ENCODE measurements at regions not wholly inside any gene's neighbourhood (a gene's known extent, or its start where the extent isn't known, plus 50 kb on each side); places are given as distances from the start of the nearest gene placed in this dataset.

GRCh38 chr5:161084115-161084514 lies 232.1 kb upstream of the ATP10B start:
- TF ChIP-seq CTCF (IDR thresholded peaks at IDR 0.05; ENCODE audit: borderline replicate concordance, extremely low read depth, low read length, poor library complexity, severe bottlenecking) (no peak), EZH2 (IDR thresholded peaks at IDR 0.05; ENCODE audit: borderline replicate concordance, low read depth, low read length, severe bottlenecking) (no peak)

All from DND-41 (cell line).